Ishikawa (cell line): ENCODE measurements at regions not wholly inside any gene's neighbourhood (a gene's known extent, or its start where the extent isn't known, plus 50 kb on each side); places are given as distances from the start of the nearest gene placed in this dataset.

Experiments used
- CEBPB ChIP-seq: IDR thresholded peaks from 2 replicates; pipeline ENCODE4 v1.6.1; 2012
- CREB1 ChIP-seq: IDR thresholded peaks from 2 replicates; pipeline ENCODE4 v1.6.1; 2012; ENCODE audit warnings: low read depth
- EGR1 ChIP-seq: IDR thresholded peaks from 2 replicates; pipeline ENCODE4 v1.6.1; 2012
- EP300 ChIP-seq: IDR thresholded peaks from 2 replicates; pipeline ENCODE4 v1.6.1; 2012; ENCODE audit warnings: borderline replicate concordance
- FOXM1 ChIP-seq: IDR thresholded peaks from 2 replicates; pipeline ENCODE4 v1.6.1; 2012; ENCODE audit warnings: low read depth, borderline replicate concordance
- NFIC ChIP-seq: IDR thresholded peaks from 2 replicates; pipeline ENCODE4 v1.6.1; 2012
- RAD21 ChIP-seq: IDR thresholded peaks from 2 replicates; pipeline ENCODE4 v1.6.1; 2012; ENCODE audit warnings: low read depth
- TAF1 ChIP-seq: IDR thresholded peaks from 2 replicates; pipeline ENCODE4 v1.6.1; 2012; ENCODE audit warnings: low read depth, mild to moderate bottlenecking
- TCF12 ChIP-seq: IDR thresholded peaks from 2 replicates; pipeline ENCODE4 v1.6.1; 2012; ENCODE audit warnings: low read depth
- TEAD4 ChIP-seq: IDR thresholded peaks from 2 replicates; pipeline ENCODE4 v1.6.1; 2012
- USF1 ChIP-seq: IDR thresholded peaks from 2 replicates; pipeline ENCODE4 v1.6.1; 2012
- YY1 ChIP-seq: IDR thresholded peaks from 2 replicates; pipeline ENCODE4 v1.6.1; 2012; ENCODE audit warnings: low read depth
- ZBTB7A ChIP-seq: IDR thresholded peaks from 2 replicates; pipeline ENCODE4 v1.6.1; 2012; ENCODE audit warnings: low read depth
- TF ChIP-seq, protein P1 (sequence below): IDR thresholded peaks from 2 replicates; pipeline ENCODE4 v1.6.1; 2012; ENCODE audit warnings: low read depth, mild to moderate bottlenecking
- TF ChIP-seq, protein P2 (sequence below): IDR thresholded peaks from 2 replicates; pipeline ENCODE4 v1.6.1; 2012

GRCh38 chr1:218970397-218970990, 203.2 kb upstream of the LYPLAL1 start:
- no peak for TF ChIP-seq FOXM1
- TF ChIP-seq YY1, result no peak
- TF ChIP-seq USF1, result no peak
- no peak for TF ChIP-seq TEAD4
- TF ChIP-seq NFIC, result no peak
- TF ChIP-seq CREB1, result no peak
- TF ChIP-seq RAD21, result no peak
- no peak for TF ChIP-seq ZBTB7A
- TF ChIP-seq, protein P1, sequence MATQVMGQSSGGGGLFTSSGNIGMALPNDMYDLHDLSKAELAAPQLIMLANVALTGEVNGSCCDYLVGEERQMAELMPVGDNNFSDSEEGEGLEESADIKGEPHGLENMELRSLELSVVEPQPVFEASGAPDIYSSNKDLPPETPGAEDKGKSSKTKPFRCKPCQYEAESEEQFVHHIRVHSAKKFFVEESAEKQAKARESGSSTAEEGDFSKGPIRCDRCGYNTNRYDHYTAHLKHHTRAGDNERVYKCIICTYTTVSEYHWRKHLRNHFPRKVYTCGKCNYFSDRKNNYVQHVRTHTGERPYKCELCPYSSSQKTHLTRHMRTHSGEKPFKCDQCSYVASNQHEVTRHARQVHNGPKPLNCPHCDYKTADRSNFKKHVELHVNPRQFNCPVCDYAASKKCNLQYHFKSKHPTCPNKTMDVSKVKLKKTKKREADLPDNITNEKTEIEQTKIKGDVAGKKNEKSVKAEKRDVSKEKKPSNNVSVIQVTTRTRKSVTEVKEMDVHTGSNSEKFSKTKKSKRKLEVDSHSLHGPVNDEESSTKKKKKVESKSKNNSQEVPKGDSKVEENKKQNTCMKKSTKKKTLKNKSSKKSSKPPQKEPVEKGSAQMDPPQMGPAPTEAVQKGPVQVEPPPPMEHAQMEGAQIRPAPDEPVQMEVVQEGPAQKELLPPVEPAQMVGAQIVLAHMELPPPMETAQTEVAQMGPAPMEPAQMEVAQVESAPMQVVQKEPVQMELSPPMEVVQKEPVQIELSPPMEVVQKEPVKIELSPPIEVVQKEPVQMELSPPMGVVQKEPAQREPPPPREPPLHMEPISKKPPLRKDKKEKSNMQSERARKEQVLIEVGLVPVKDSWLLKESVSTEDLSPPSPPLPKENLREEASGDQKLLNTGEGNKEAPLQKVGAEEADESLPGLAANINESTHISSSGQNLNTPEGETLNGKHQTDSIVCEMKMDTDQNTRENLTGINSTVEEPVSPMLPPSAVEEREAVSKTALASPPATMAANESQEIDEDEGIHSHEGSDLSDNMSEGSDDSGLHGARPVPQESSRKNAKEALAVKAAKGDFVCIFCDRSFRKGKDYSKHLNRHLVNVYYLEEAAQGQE, result no peak
- TF ChIP-seq CEBPB, result no peak
- no peak for TF ChIP-seq TAF1
- no peak for TF ChIP-seq EGR1
- TF ChIP-seq, protein P2, sequence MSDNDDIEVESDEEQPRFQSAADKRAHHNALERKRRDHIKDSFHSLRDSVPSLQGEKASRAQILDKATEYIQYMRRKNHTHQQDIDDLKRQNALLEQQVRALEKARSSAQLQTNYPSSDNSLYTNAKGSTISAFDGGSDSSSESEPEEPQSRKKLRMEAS, result no peak
- no peak for TF ChIP-seq EP300

DNA sequence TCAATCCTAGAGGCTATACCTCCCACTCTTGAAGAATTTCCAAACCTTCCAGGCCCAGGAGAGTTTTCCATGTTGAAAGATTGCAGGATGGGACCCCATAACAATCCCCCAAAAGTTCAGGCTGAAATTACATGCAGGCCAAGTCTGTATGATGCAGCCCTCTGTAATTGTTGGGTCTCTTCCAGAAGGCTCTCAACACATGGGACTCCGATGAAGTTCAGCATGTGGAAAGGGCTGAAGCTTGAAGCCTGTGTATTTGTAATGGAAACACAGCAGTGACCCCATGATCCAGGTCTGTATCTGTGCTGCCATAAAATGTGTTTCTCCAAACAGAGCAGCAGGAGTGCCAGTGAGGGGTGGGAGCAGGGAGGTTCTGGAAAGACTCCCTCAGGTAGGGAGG, 202.5 kb upstream of the LYPLAL1 start:
- TF ChIP-seq CEBPB (no peak), TEAD4 (no peak), RAD21 (no peak), NFIC (no peak), USF1 (no peak), TCF12 (no peak), YY1 (no peak), FOXM1 (no peak), EP300 (no peak), TAF1 (no peak), CREB1 (no peak), ZBTB7A (no peak), EGR1 (no peak)
- TF ChIP-seq, protein P2, result no peak
- TF ChIP-seq, protein P1, result no peak

DNA sequence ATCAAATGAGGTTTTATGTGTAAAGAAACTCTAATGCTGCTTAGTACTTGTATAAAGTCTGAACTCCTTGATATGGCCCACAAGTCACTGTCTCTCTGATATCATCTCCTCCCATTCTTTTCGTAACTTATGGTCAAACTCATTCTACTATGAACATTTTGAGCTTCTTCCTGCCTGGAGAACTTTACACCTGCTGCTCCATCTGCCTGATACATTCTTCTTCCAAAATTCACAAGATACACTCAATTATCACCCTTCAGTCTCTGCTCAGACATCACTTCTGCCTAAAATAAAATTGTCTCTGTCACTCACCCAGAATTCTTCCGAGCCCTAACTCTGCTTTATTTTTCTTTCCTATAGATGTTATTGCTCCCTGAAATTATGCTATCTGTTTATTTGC, 192.8 kb upstream of the LYPLAL1 start:
- TF ChIP-seq NFIC, result no peak
- no peak for TF ChIP-seq ZBTB7A
- no peak for TF ChIP-seq YY1
- TF ChIP-seq EP300, result no peak
- no peak for TF ChIP-seq CREB1

DNA sequence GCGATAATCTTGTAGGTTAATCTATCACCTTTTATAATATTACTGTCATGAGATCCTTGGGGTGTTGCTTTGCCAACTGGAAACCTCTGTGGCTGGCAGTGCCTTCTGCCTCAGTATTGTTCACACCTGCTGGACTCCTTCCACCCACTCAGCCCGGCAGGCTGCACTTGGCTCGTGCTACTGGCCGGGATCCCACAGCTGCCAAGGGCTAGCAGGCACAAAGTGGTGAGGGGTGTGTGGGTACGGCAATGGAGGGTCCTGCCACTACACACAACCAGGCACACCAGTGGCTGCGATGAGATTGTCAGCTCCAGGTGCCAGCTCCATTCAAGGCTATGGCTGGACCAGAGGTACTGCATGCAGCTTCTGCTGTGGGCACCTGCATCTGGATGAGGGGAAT, 191.2 kb upstream of the LYPLAL1 start:
- no peak for TF ChIP-seq CEBPB
- no peak for TF ChIP-seq YY1
- TF ChIP-seq EP300, result no peak
- TF ChIP-seq TCF12, result no peak
- no peak for TF ChIP-seq USF1
- no peak for TF ChIP-seq TAF1
- no peak for TF ChIP-seq FOXM1
- TF ChIP-seq RAD21, result no peak
- no peak for TF ChIP-seq NFIC

DNA sequence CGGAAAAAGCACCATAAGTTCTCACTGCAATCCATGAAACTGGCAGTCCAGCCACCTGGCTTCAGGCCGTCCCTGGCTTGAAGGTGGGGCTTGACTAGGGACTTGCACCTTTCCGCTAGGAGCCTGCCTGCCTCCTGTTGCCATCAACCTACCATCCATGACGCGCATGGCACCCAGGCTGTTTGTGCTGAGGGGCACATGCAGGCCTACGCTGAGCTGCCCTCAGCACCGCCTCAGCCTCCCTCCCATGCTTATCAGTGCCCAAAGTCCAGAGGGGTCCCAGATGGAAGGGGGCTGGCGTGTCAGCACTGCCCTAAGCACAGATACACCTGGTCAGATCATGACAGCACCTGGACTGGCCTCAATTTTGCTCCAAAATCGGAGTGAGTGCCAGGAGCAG, 190.2 kb upstream of the LYPLAL1 start:
- TF ChIP-seq CEBPB, result no peak
- TF ChIP-seq, protein P1, result no peak
- no peak for TF ChIP-seq TEAD4
